HG03571 (cell line): ENCODE measurements at regions not wholly inside any gene's neighbourhood (a gene's known extent, or its start where the extent isn't known, plus 50 kb on each side); places are given as distances from the start of the nearest gene placed in this dataset.

ENCODE experiments used
- ATAC-seq: cut with Tn5 transposase; IDR thresholded peaks from one replicate; pipeline ENCODE4 v1.9.1; 2021; ENCODE audit not compliant: unreplicated experiment

- ATAC-seq, result no peak
Observed at GRCh38 chr4:59068722-59069418, 1958.7 kb upstream of the IGFBP7 start.

DNA sequence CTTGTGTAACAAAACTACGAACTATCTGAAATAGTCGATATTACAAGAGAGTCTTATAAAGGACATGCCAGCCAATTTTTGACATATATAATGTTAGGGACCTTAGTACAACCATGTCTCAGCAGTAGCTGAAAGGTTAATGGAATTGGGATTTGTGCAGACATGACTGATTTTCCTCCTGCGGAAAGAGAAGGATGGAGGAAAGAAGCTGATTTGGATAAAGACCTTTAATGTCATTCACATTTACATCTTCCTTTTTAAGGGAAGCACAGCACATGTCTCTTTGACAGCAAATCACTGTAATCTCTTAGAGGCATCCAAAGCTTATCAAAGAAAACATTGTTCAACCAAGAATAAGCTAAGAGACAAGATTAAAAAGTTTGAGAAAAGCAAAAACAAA lies 1976.2 kb upstream of the IGFBP7 start:
- no peak for ATAC-seq

GRCh38 chr4:59091146-59092142 lies 1981.3 kb upstream of the IGFBP7 start:
- ATAC-seq, result no peak

- ATAC-seq, result no peak
Observed at GRCh38 chr4:59094505-59094904, 1984.3 kb upstream of the IGFBP7 start.

DNA sequence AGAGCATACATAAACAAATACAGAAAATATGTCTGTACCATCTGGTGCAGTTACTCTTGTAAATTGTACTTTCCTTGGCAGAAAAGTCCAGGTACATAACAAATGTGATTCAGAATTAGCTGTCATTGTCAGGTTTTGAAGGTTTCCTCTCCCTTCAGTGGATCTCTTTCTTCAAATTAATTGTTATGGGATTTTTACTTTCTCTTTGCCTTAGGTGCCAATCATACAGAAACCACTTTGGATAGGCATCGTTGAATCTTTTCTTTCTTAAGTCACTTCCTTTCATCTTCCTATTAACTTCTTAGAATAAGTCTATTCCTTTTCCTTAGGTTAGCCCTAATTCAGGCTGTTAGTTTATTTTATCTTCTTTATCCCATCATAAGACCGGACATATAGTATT lies 1992.1 kb upstream of the IGFBP7 start:
- ATAC-seq, result no peak

DNA sequence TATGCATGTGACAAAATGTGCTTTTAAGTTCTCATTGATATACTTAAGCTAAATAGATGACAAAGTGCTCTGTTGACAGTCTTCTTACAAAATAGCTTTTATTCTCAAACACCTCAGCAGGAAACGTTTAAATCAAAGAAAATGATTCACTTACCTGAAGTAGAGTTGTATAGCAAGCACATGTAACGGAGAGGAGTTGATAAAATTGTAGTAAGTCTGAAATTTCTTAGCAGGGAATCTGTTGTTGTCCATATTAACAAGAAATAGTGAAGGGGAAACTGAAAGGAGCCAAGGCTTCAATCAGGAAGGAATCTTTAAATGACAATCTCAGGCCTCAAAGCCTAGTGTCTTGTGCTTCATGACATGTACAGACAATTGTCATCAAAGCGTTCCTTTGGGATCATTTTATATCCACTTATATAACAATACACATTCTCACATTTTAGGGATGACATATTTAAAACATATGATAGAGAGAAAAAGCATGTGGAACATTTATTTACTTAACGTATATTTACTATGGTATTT lies 2010.2 kb upstream of the IGFBP7 start:
- no peak for ATAC-seq

- ATAC-seq, result no peak
Observed at GRCh38 chr4:59122626-59123025, 2012.4 kb upstream of the IGFBP7 start.

DNA sequence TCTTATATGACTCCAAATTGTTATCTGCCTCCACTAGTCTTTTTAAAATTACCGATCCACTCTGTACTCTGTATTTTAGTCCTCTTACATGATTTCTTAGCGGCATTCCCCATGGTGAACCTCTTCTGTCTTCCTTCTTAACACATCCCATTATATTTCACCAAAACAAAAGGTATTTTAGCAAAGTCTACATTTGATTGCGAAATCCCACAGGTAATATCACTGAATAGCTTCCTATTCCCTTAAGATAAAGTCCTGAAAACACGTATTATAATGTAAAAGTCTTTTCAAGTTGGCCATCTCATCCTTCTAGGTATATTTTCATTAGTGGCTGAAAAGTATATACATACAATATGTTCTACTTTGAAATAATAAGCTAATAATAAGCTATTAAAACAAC lies 2016.0 kb upstream of the IGFBP7 start:
- no peak for ATAC-seq

DNA sequence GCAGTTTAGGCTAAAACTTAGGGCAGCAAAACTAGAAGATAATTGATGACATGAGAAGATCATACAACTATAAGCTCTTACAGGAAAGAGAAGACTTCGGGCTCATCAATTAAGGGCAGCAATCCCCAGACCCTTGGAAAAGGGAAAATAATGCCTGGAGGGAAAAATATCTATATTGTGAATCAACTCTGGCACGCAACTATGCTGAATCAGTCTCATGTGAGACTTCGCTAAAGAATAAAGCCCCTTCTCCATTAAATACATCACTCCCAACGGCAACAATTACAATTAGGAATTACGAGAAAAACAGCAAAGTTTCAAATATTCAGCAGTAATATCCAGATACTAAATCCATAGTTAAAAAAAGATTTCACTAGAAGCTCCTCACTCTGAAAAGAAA lies 2016.8 kb upstream of the IGFBP7 start:
- ATAC-seq, result no peak

DNA sequence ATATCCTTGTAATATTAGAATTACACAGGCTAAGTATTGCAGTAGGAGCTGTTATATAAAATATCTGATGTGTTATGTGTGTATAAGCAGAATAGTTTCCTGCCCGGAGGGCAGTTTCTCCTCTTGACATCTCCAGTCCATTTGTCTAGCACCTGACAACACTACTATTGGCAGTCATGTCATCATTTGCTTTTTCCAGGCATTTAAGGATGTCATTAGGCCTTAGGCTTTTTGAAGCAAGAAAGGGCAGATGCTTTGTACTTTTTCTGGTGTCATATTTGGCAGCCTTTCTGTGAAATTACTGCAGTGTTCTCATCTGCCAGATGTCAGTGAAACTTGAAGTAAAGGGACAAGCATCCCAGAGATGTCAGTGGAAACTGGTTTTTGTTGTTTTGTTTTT lies 2017.6 kb upstream of the IGFBP7 start:
- no peak for ATAC-seq

DNA sequence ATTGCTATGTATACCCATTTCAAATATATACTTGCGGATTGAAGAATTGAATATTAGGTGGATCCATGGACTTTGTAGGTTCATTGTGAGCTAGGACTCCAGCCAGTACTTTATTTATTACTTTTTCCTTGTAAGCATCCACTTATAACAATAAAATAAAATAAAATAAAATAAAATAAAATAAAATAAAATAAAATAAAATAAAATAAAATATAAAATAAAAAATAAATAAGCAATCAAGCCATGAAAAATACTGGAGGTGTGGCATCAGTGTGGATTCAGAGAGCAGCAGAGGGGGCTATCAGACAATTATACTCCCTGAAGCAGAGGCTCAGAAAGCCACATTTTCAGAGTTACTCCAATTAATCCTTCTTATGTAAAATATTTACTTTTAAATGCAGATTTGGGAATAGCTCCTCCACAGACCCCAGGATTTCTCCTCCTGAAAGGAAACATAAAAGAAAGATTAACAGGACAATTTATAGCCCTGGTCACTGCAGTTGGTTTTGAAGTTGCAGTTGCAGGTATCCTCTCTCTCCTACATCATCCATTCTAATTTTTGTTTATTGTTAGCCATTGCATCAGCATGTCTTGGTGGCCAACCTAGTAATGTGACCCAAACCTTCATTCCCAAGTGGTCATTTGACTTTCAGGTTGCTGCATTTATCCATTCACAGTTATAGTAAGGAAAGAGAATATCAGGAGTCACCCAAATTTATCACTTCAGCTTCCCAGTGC lies 2025.2 kb upstream of the IGFBP7 start:
- no peak for ATAC-seq

DNA sequence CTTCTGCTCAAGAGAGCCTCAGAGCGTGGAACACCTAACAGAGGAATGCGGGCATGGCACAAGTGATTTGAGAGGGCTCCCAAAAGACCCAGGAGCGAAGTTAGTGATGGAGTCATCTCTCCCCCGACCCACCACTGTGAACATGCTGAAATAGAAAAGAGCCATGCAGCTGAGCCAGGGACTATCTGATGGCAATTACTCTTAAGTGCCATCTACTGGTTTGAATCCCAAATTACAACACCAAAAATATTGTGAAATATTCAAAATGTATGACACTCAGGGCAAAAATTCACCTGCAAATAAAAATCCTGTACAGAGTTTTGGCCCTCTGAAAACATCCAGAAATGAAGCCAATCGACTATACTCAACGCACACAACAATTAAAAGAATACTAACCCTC lies 2038.9 kb upstream of the ADGRL3 start:
- ATAC-seq, result no peak

DNA sequence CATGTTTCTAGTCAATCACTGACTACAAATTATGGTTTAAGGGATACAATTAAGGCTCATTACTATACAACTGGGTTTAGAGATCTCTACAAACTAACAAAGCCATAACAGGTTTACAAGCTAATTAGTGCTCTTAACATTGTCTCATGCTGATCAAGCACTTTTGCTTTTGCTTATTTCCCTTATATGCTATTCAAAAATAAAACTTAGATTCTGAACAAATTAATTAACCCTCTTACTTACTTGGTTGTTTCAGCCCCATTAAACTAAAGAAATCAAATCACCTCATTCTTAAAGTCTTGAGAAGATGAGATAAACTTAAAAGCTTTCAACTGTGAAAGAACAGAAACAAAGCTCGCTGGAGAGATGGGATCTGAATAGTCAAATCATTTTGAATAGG lies 2024.5 kb upstream of the ADGRL3 start:
- no peak for ATAC-seq

- no peak for ATAC-seq
Observed at GRCh38 chr4:59179372-59179771, 2020.8 kb upstream of the ADGRL3 start.

DNA sequence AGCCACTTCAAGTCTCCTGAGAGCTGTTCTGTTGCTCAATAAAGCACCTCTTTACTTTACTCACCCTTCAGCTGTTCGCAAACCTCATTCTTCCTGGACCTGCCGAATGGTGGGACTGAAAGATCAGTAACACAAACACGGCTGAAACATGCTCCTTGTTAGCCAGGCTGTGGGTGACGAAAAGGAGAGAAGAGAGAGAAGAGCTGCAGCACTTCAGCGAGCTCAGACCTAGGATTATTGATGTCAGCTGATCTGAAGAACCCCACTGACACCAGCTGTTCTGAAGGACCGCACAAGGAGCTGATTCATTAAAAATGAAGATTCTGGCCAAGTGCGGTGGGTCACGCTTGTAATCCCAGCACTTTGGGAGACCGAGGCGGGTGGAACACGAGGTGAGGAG lies 2020.0 kb upstream of the ADGRL3 start:
- ATAC-seq, result no peak

GRCh38 chr4:59180969-59181368 lies 2019.2 kb upstream of the ADGRL3 start:
- no peak for ATAC-seq

DNA sequence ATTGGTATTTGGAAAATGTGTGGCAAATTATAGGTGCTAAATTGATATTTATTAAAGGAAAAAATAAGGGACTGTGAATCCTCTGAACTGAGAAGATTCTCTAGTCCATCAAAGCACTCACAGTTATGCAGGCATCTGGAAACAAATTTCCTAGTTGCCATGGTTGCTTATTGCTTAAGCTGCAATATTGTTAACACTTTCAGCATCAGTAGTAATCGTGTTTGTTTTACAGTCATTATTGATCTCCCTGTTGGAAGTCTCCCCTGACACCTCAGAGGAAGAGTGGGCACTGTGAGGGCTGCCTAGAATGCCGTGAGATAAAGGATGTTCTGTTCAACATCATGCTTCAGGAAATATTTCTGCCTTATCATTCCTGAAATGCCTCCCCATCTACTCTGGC lies 2004.3 kb upstream of the ADGRL3 start:
- no peak for ATAC-seq

DNA sequence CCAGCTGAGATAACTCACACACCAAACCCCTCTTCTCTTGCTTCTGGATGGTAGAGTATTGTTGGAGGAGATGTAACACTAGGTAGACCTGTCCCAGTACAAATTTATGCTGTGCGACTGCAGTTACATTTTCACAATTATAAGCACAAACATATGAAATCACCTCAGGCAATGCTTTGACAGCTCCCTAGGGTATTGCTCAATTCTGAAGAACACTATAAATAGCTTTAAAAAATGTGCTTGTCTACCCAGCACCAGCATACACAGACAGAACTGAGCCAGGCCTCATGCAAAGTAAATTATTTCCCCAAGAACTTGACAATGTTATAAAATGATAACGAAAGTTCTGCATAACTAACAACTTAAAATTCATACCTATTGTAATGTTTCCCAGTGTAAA lies 1999.1 kb upstream of the ADGRL3 start:
- no peak for ATAC-seq

- ATAC-seq, result no peak
Observed at GRCh38 chr4:59217910-59218631, 1982.1 kb upstream of the ADGRL3 start.

- ATAC-seq, result no peak
Observed at GRCh38 chr4:59222221-59222620, 1977.9 kb upstream of the ADGRL3 start.
